ENCODE measurements at regions not wholly inside any gene's neighbourhood (a gene's known extent, or its start where the extent isn't known, plus 50 kb on each side); places are given as distances from the start of the nearest gene placed in this dataset.

GRCh38 chr13:34478376-34478775, 463.7 kb upstream of the NBEA start:
- H4K20me1 ChIP-seq (ENCODE audit: insufficient read depth, low read length, poor library complexity, severe bottlenecking): no peaks in the 10 kb centered on the region
- no peaks in the 10 kb centered on the region for H3K27me3 ChIP-seq (ENCODE audit: insufficient read depth, low read length, poor library complexity, severe bottlenecking)
- no peaks in the 10 kb centered on the region for H3K9me3 ChIP-seq (ENCODE audit: insufficient read depth, low read depth, low read length)
- no peaks in the 10 kb centered on the region for H3K4me1 ChIP-seq (ENCODE audit: insufficient read depth, low read length, poor library complexity, severe bottlenecking)
- H3K4me3 ChIP-seq (ENCODE audit: low read length, poor library complexity, severe bottlenecking): no peak overlapping the region
- no peaks in the 10 kb centered on the region for H3K79me2 ChIP-seq (ENCODE audit: insufficient read depth, low read length)
- no peaks in the 10 kb centered on the region for H3K36me3 ChIP-seq (ENCODE audit: insufficient read depth, low read length)
- H3K9ac ChIP-seq (ENCODE audit: low read depth, low read length, poor library complexity, severe bottlenecking): no peak overlapping the region
- no peaks in the 10 kb centered on the region for H3K9me2 ChIP-seq (replicated peaks; ENCODE audit: low read depth, low read length)
- TF ChIP-seq CTCF (conservative IDR thresholded peaks at IDR 0.05; ENCODE audit: low read length): no peak
- TF ChIP-seq EZH2phosphoT487 (IDR thresholded peaks at IDR 0.05; ENCODE audit: borderline replicate concordance): no peak
- no peak overlapping the region for H2AFZ ChIP-seq (ENCODE audit: low read length)
- H3F3A ChIP-seq (ENCODE audit: low read depth): no peaks in the 10 kb centered on the region
- H3K4me2 ChIP-seq (ENCODE audit: low read depth, low read length, poor library complexity, severe bottlenecking): no peak overlapping the region

GRCh38 chr13:34502011-34502410, 440.1 kb upstream of the NBEA start:
- H3K79me2 ChIP-seq (ENCODE audit: insufficient read depth, low read length): no peaks in the 10 kb centered on the region
- no peaks in the 10 kb centered on the region for H4K20me1 ChIP-seq (ENCODE audit: insufficient read depth, low read length, poor library complexity, severe bottlenecking)
- no peak overlapping the region for H3K4me2 ChIP-seq (ENCODE audit: low read depth, low read length, poor library complexity, severe bottlenecking)
- H3K9me2 ChIP-seq (replicated peaks; ENCODE audit: low read depth, low read length): no peaks in the 10 kb centered on the region
- no peak overlapping the region for H3K4me3 ChIP-seq (ENCODE audit: low read length, poor library complexity, severe bottlenecking)
- H3K9ac ChIP-seq (ENCODE audit: low read depth, low read length, poor library complexity, severe bottlenecking): no peak overlapping the region
- H3K9me3 ChIP-seq (ENCODE audit: insufficient read depth, low read depth, low read length): no peaks in the 10 kb centered on the region
- no peaks in the 10 kb centered on the region for H3K36me3 ChIP-seq (ENCODE audit: insufficient read depth, low read length)
- H2AFZ ChIP-seq (ENCODE audit: low read length): no peak overlapping the region
- TF ChIP-seq EZH2phosphoT487 (IDR thresholded peaks at IDR 0.05; ENCODE audit: borderline replicate concordance) (no peak), CTCF (conservative IDR thresholded peaks at IDR 0.05; ENCODE audit: low read length) (no peak)
- H3K4me1 ChIP-seq (ENCODE audit: insufficient read depth, low read length, poor library complexity, severe bottlenecking): no peaks in the 10 kb centered on the region
- H3K27me3 ChIP-seq (ENCODE audit: insufficient read depth, low read length, poor library complexity, severe bottlenecking): no peaks in the 10 kb centered on the region
- no peaks in the 10 kb centered on the region for H3F3A ChIP-seq (ENCODE audit: low read depth)

- Histone ChIP-seq H4K20me1 (ENCODE audit: insufficient read depth, low read length, poor library complexity, severe bottlenecking) (no peaks in the 10 kb centered on the region), H3K9me3 (ENCODE audit: insufficient read depth, low read depth, low read length) (no peaks in the 10 kb centered on the region), H3K79me2 (ENCODE audit: insufficient read depth, low read length) (no peaks in the 10 kb centered on the region), H3K9ac (ENCODE audit: low read depth, low read length, poor library complexity, severe bottlenecking) (no peak overlapping the region), H3K27me3 (ENCODE audit: insufficient read depth, low read length, poor library complexity, severe bottlenecking) (no peaks in the 10 kb centered on the region), H3K4me3 (ENCODE audit: low read length, poor library complexity, severe bottlenecking) (no peak overlapping the region), H3K9me2 (replicated peaks; ENCODE audit: low read depth, low read length) (no peaks in the 10 kb centered on the region), H3F3A (ENCODE audit: low read depth) (no peaks in the 10 kb centered on the region), H3K36me3 (ENCODE audit: insufficient read depth, low read length) (no peaks in the 10 kb centered on the region), H3K4me2 (ENCODE audit: low read depth, low read length, poor library complexity, severe bottlenecking) (no peak overlapping the region), H3K4me1 (ENCODE audit: insufficient read depth, low read length, poor library complexity, severe bottlenecking) (no peaks in the 10 kb centered on the region), H2AFZ (ENCODE audit: low read length) (no peak overlapping the region)
- no peak for TF ChIP-seq EZH2phosphoT487 (IDR thresholded peaks at IDR 0.05; ENCODE audit: borderline replicate concordance)
- no peak for TF ChIP-seq CTCF (conservative IDR thresholded peaks at IDR 0.05; ENCODE audit: low read length)
Observed at GRCh38 chr13:34502621-34503020, 439.4 kb upstream of the NBEA start.
